Type B pancreatic cell (in vitro differentiated cells): ENCODE measurements at regions not wholly inside any gene's neighbourhood (a gene's known extent, or its start where the extent isn't known, plus 50 kb on each side); places are given as distances from the start of the nearest gene placed in this dataset.

Experiments used
- DNase-seq: peaks from one replicate; pipeline ENCODE4 v3.0.0; 2021; ENCODE audit warnings: mixed read lengths; ENCODE audit not compliant: unreplicated experiment; ENCODE audit errors: extremely low spot score
- H3K27ac Mint-ChIP-seq: 2 replicates; pipeline ENCODE4 v1.8.0; 2021; ENCODE audit warnings: mild to moderate bottlenecking, mixed read lengths
- H3K27me3 Mint-ChIP-seq: 2 replicates; pipeline ENCODE4 v1.8.0; 2021; ENCODE audit warnings: mixed read lengths
- H3K36me3 Mint-ChIP-seq: 2 replicates; pipeline ENCODE4 v1.8.0; 2021; ENCODE audit warnings: mixed read lengths
- H3K4me1 Mint-ChIP-seq: one replicate; pipeline ENCODE4 v1.8.0; 2021; ENCODE audit warnings: mixed read lengths; ENCODE audit not compliant: unreplicated experiment
- H3K4me3 Mint-ChIP-seq: 2 replicates; pipeline ENCODE4 v1.8.0; 2021; ENCODE audit warnings: mild to moderate bottlenecking, mixed read lengths
- H3K9me3 Mint-ChIP-seq: 2 replicates; pipeline ENCODE4 v1.8.0; 2021; ENCODE audit warnings: mixed read lengths
- TF ChIP-seq, protein P1 (sequence below): fragments of 200-600 bp; sonication (generic); conservative IDR thresholded peaks from 2 replicates; pipeline ENCODE4 v1.5.0; 2021; ENCODE audit warnings: antibody characterized with exemption, mild to moderate bottlenecking

DNA sequence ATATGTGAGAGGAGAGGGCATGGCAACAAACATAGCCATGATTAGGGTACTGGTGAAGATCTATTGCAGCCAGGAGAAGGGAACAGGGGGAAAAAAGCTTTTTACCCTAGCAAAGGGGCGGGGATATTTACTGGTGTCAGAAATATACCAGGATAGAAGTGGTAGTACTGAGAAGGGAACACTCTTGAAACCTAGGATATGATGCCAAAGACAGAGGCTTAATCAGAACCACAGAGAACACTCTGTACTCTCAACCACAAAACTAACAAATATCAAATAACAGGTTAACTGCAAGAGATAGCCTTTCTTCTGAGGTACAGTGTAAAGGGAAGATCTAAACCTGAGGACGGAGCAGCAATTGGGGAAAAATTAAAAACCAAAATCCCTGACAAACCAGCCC lies 112.2 kb downstream of the KIF2B start:
- TF ChIP-seq, protein P1, sequence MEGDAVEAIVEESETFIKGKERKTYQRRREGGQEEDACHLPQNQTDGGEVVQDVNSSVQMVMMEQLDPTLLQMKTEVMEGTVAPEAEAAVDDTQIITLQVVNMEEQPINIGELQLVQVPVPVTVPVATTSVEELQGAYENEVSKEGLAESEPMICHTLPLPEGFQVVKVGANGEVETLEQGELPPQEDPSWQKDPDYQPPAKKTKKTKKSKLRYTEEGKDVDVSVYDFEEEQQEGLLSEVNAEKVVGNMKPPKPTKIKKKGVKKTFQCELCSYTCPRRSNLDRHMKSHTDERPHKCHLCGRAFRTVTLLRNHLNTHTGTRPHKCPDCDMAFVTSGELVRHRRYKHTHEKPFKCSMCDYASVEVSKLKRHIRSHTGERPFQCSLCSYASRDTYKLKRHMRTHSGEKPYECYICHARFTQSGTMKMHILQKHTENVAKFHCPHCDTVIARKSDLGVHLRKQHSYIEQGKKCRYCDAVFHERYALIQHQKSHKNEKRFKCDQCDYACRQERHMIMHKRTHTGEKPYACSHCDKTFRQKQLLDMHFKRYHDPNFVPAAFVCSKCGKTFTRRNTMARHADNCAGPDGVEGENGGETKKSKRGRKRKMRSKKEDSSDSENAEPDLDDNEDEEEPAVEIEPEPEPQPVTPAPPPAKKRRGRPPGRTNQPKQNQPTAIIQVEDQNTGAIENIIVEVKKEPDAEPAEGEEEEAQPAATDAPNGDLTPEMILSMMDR = no peak
- Mint-ChIP-seq H3K36me3 (no peaks in the 10 kb centered on the region), H3K4me3 (no peak overlapping the region), H3K27me3 (no peaks in the 10 kb centered on the region), H3K4me1 (no peaks in the 10 kb centered on the region), H3K27ac (no peak overlapping the region), H3K9me3 (no peaks in the 10 kb centered on the region)
- no peak for DNase-seq

DNA sequence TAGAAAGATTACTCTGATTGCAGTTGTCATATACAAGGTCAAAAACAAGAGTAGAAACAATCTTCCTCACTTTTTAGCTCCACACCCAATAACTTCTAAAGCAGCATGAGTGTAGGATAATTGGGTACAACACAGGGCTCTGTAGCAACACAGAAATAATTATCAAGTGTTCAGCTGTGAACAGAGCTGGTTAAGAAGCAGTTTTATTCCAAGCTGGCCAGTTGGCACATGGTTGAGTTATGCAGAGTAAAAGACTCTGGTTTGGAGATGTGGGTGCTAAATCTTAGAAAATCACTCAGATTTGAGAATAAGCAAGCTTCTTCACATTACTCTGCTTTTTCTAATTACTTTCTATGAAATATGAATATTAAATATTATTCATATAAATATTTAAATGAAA lies 118.5 kb downstream of the KIF2B start:
- H3K4me3 Mint-ChIP-seq = no peak overlapping the region
- no peaks in the 10 kb centered on the region for H3K27me3 Mint-ChIP-seq
- no peaks in the 10 kb centered on the region for H3K9me3 Mint-ChIP-seq
- DNase-seq = no peak
- H3K36me3 Mint-ChIP-seq = no peaks in the 10 kb centered on the region
- TF ChIP-seq, protein P1 = no peak
- no peaks in the 10 kb centered on the region for H3K4me1 Mint-ChIP-seq
- H3K27ac Mint-ChIP-seq = no peak overlapping the region

DNA sequence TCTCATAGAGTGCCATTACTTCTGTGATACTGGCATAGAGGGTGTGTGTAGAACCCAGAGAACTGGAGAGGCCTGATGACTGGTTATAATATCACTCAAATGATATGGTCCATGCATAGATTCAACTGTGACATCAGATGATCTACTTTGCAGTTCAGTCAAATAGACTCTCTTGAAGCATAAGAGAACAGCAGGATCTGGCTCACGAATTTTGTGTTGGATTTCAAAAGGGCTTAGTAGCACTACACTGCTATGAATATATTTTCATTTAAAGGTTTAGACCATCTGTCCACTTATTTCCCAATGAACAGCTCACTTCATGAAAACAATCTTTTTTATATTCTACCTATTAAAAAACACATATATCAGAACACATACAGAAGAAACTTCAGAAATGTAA lies 119.7 kb downstream of the KIF2B start:
- no peak overlapping the region for H3K27ac Mint-ChIP-seq
- no peaks in the 10 kb centered on the region for H3K36me3 Mint-ChIP-seq
- no peak for DNase-seq
- no peaks in the 10 kb centered on the region for H3K9me3 Mint-ChIP-seq
- H3K4me1 Mint-ChIP-seq = no peaks in the 10 kb centered on the region
- H3K27me3 Mint-ChIP-seq = no peaks in the 10 kb centered on the region
- TF ChIP-seq, protein P1 = no peak
- H3K4me3 Mint-ChIP-seq = no peak overlapping the region

DNA sequence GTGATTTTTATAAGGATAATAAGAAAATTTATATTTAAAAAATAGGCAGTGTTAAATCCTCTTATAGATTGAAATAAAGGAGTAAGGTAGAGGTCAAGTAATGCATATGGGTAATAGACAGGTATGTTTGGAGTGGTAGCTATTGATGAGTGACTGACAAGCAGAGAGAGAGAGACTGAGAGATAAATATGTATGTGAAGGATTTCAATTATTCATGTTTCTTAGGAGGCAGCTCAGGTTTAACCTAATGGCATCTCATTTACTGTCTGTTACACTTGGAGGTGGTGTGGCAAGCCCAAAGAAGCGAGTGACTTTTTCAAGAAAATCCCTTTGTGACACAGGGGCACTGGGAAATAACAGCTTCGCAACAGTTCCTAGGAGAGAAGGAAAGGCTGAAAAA lies 120.2 kb downstream of the KIF2B start:
- H3K27ac Mint-ChIP-seq = no peak overlapping the region
- TF ChIP-seq, protein P1 = no peak
- H3K4me1 Mint-ChIP-seq = no peaks in the 10 kb centered on the region
- no peak overlapping the region for H3K4me3 Mint-ChIP-seq
- H3K36me3 Mint-ChIP-seq = no peaks in the 10 kb centered on the region
- no peaks in the 10 kb centered on the region for H3K27me3 Mint-ChIP-seq
- no peak for DNase-seq
- H3K9me3 Mint-ChIP-seq = no peaks in the 10 kb centered on the region

DNA sequence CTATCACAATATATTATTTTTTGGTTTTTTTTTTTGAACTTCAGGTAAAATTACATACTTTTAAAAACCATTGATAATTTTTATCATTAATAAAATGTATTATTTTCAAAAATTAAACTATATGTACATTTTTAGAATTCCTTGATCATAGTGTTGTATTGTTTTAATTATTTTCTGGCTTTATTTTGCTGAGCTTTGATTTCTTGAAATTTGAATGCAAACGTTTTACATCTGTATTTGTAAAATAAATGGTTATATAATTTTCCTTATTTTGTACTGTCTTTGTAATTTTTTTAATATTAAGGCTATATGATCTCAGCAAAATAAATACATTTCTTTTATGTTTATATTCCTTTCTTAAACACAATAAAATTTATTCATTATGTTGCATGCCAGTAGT lies 125.6 kb downstream of the KIF2B start:
- TF ChIP-seq, protein P1 = no peak
- no peak for DNase-seq
- Mint-ChIP-seq H3K9me3 (peaks cover 4% of the 10 kb centered on the region), H3K4me1 (no peaks in the 10 kb centered on the region), H3K4me3 (no peak overlapping the region), H3K27ac (no peak overlapping the region), H3K27me3 (no peaks in the 10 kb centered on the region), H3K36me3 (no peaks in the 10 kb centered on the region)

DNA sequence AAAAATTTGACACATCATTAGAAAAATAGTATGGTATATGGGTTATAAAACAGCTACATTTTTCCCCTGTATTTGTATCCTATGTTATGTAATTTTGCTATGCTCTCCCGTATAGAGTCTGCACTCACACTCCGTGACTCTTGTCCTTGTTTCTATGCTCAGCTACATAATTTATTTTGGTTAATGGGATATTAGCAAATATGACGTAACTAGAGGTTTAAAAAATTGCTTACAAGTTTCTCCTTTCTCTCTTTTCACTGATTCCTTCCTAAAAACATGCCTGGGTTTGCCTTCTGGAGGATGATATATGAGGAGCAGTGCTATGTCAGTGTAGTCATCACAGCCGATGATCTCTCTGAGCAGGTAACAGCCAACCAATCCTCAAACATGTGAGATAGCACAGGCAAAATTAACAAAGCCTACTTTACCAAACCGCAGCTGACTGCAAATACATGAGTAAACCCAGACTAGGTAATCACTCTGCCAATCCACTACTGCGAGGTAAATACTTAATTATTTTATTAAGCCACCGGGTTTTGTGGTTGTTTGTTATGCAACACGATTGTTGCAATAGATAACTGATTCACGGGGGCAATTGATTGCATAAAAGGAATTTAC lies 126.9 kb downstream of the KIF2B start:
- H3K27ac Mint-ChIP-seq = no peak overlapping the region

More for the DNA sequence above, 126.9 kb downstream of the KIF2B start:
- H3K4me3 Mint-ChIP-seq = no peak overlapping the region
- no peaks in the 10 kb centered on the region for H3K27me3 Mint-ChIP-seq
- peaks cover 10% of the 10 kb centered on the region for H3K9me3 Mint-ChIP-seq
- no peak for DNase-seq
- TF ChIP-seq, protein P1 = no peak
- H3K4me1 Mint-ChIP-seq = no peaks in the 10 kb centered on the region
- no peaks in the 10 kb centered on the region for H3K36me3 Mint-ChIP-seq
